SK-N-MC (cell line): ENCODE measurements at regions not wholly inside any gene's neighbourhood (a gene's known extent, or its start where the extent isn't known, plus 50 kb on each side); places are given as distances from the start of the nearest gene placed in this dataset.

Experiments used
- EZH2 ChIP-seq: fragments of 200-600 bp; sonication (generic); IDR thresholded peaks from one replicate; pipeline ENCODE4 v1.6.1; 2017; ENCODE audit warnings: antibody characterized with exemption
- FOXP2 ChIP-seq: optimal IDR thresholded peaks from 2 replicates; pipeline ENCODE3; 2011; ENCODE audit warnings: mild to moderate bottlenecking, moderate library complexity; ENCODE audit not compliant: insufficient read depth; ENCODE audit errors: extremely low read length, control extremely low read depth
- POLR2AphosphoS5 ChIP-seq: IDR thresholded peaks from 2 replicates; pipeline ENCODE4 v1.6.1; 2012; ENCODE audit warnings: mild to moderate bottlenecking, low read depth, low read length, borderline replicate concordance

GRCh38 chr19:28126135-28126898, 1086.6 kb downstream of the UQCRFS1 start:
- no peak for TF ChIP-seq EZH2
- no peak for TF ChIP-seq POLR2AphosphoS5
- TF ChIP-seq FOXP2: no peak
